ENCODE measurements at regions not wholly inside any gene's neighbourhood (a gene's known extent, or its start where the extent isn't known, plus 50 kb on each side); places are given as distances from the start of the nearest gene placed in this dataset.

DNA sequence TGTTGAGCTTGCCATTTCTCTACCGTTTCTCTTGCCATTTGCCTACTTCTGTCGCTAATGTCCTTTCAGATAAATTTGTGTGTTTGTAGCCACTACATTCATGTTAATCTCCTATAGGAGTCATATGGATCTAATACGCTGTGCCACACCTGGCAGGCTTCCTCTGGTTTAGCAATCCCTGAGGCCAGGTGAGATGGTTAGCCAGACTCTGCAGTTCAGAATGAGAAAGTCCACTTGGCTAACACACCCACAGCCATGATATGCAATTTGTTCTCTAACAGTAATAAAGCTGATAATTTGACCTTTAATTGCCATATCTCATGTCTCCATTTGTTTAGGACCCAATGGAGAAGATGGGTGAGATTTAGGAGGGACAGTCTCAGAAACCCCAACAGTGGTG lies 1261.6 kb upstream of the TMEM132C start:
- TF ChIP-seq, protein P1, sequence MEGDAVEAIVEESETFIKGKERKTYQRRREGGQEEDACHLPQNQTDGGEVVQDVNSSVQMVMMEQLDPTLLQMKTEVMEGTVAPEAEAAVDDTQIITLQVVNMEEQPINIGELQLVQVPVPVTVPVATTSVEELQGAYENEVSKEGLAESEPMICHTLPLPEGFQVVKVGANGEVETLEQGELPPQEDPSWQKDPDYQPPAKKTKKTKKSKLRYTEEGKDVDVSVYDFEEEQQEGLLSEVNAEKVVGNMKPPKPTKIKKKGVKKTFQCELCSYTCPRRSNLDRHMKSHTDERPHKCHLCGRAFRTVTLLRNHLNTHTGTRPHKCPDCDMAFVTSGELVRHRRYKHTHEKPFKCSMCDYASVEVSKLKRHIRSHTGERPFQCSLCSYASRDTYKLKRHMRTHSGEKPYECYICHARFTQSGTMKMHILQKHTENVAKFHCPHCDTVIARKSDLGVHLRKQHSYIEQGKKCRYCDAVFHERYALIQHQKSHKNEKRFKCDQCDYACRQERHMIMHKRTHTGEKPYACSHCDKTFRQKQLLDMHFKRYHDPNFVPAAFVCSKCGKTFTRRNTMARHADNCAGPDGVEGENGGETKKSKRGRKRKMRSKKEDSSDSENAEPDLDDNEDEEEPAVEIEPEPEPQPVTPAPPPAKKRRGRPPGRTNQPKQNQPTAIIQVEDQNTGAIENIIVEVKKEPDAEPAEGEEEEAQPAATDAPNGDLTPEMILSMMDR (IDR thresholded peaks at IDR 0.05; ENCODE audit: insufficient read depth, low read length, poor library complexity, severe bottlenecking) = no peak
- TF ChIP-seq EZH2phosphoT487 (conservative IDR thresholded peaks at IDR 0.05; ENCODE audit: low read length) = no peak
